Vagina (tissue), 2 donors: ENCODE measurements at regions not wholly inside any gene's neighbourhood (a gene's known extent, or its start where the extent isn't known, plus 50 kb on each side); places are given as distances from the start of the nearest gene placed in this dataset.

Experiments used
- CTCF ChIP-seq, 3 experiments: fragments of 450-650 bp in 2 of 3; fragments of 200-600 bp in 1 of 3; sonication (generic) in 1 of 3; IDR thresholded peaks; one replicate each; pipeline ENCODE4 v1.5.1; 2017 to 2019; ENCODE audit warnings: antibody characterized with exemption in 3 of 3, mild to moderate bottlenecking in 2 of 3, moderate library complexity in 2 of 3
- POLR2A ChIP-seq, 2 donors: fragments of 450-650 bp; IDR thresholded peaks; one replicate each; pipeline ENCODE4 v1.6.1; 2017; ENCODE audit warnings: antibody characterized with exemption in 2 of 2, mild to moderate bottlenecking in 2 of 2, moderate library complexity in 2 of 2
- POLR2AphosphoS5 ChIP-seq, 2 donors: sonication (generic); formaldehyde crosslinking; IDR thresholded peaks; one replicate each; pipeline ENCODE4 v1.9.0; 2017; ENCODE audit warnings: antibody characterized with exemption in 2 of 2, mild to moderate bottlenecking in 2 of 2, low read depth in 1 of 2; ENCODE audit not compliant: insufficient read depth in 1 of 2

GRCh38 chr2:53216805-53217204 is 550.8 kb upstream of the CHAC2 start:
- no peak for TF ChIP-seq CTCF (IDR thresholded peaks at IDR 0.05)
- TF ChIP-seq POLR2A (IDR thresholded peaks at IDR 0.05), result no peak
- TF ChIP-seq POLR2AphosphoS5 (IDR thresholded peaks at IDR 0.05; ENCODE audit: insufficient read depth in 1 of 2, low read depth in 1 of 2), result no peak
